ENCODE measurements at regions not wholly inside any gene's neighbourhood (a gene's known extent, or its start where the extent isn't known, plus 50 kb on each side); places are given as distances from the start of the nearest gene placed in this dataset.

DNA sequence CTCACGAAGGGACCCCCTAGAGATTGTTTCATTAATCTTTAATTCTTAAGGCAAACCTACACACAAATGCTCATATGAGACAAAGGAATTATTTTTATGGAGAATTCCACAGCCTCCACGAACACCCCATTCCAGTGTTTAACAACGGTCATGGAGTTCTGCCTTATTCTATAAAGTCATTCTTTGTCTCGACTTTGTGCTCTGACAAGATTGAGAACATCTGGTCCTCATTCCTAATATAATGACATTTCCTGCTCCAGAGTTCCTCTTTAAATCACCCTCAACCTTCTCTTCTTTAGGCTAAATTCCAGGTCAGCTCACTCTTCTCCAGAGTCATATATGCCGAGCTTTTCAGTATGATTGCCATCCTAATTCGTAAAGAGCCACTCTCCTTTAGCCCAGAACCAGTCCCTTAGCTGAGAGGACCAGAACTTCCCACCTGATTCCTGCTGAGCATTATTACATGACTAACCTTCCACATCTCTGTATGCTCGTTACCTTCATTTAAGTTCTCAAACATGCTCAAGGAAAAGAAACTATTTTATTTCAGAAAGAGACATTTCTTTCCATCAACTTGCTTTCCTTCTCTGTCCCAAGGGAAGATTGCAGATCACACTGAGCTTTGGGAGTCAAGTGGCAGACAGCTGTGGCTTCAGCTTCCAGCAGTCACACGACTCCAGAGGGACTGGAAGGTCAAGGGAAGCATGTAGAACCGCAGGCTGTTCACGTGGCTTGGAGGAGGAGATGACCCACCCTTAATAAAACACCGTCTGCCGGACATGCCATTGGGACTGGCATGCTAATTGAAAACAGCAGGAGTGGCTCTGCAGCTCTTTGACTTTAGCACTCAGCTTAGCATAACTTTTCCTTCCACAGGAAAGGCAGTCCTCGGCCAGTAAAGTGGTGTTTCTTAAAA, 467.1 kb upstream of the HSF2 start:
- H3K27ac ChIP-seq, result no peak overlapping the region
- no peak overlapping the region for H3K4me3 ChIP-seq
- H3K9me3 ChIP-seq, result no peaks in the 10 kb centered on the region
- no peaks in the 10 kb centered on the region for H3K27me3 ChIP-seq
- H3K36me3 ChIP-seq, result no peaks in the 10 kb centered on the region
- DNase-seq, result no peak
- no peak for TF ChIP-seq CTCF (IDR thresholded peaks at IDR 0.05)
- TF ChIP-seq POLR2A (IDR thresholded peaks at IDR 0.05), result no peak
- no peak for TF ChIP-seq POLR2AphosphoS5 (IDR thresholded peaks at IDR 0.05)
- no peak for TF ChIP-seq EP300 (IDR thresholded peaks at IDR 0.05; ENCODE audit: low read depth)
- peaks cover 0 to 2% (median 0%) of the 10 kb centered on the region in 4 donors for H3K4me1 ChIP-seq
- in situ Hi-C loops (cut with MboI; ENCODE audit: low pct_ligation_motif_present in 1 of 4, low pct_unique_long_range_greater_than_20kb in 1 of 4, low sequenced_read_pairs in 3 of 4), result no loop called here
- intact Hi-C loops (cut with DNase I; ENCODE audit: low total_unique reads), result no loop called here
- 34 to 38% methylated on average over 10 to 13 of the region's 13 CpGs for WGBS, 2 donors (ENCODE audit: low coverage in 1 of 2)

DNA sequence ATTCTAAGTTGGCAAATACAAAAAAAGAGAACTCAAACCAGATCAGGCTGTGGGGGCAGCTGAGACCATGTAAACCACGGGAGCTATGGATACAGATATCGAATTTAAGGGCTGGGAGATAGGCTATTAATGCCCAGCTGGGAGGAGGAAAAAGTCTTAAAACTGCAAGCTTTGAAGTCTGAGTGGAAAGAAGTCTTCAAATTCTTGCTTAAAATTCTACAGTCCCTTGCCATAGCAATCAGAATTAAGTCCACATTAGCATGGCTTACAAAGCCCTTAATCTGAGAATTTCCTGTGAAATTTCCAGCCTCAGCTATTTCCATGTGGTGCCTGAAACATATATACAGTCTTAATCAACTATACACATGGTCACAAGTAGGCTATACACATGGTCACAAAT, 465.0 kb upstream of the HSF2 start:
- in situ Hi-C loops (cut with MboI; ENCODE audit: low pct_ligation_motif_present in 1 of 4, low pct_unique_long_range_greater_than_20kb in 1 of 4, low sequenced_read_pairs in 3 of 4) (no loop called here), intact Hi-C loops (cut with DNase I; ENCODE audit: low total_unique reads) (no loop called here)
- H3K4me1 ChIP-seq, result peaks cover 0 to 2% (median 0%) of the 10 kb centered on the region in 4 donors
- no peaks in the 10 kb centered on the region for H3K27me3 ChIP-seq
- H3K36me3 ChIP-seq, result no peaks in the 10 kb centered on the region
- no peak for DNase-seq
- TF ChIP-seq POLR2AphosphoS5 (IDR thresholded peaks at IDR 0.05) (no peak), CTCF (IDR thresholded peaks at IDR 0.05) (no peak), POLR2A (IDR thresholded peaks at IDR 0.05) (no peak), EP300 (IDR thresholded peaks at IDR 0.05; ENCODE audit: low read depth) (no peak)
- H3K4me3 ChIP-seq, result no peak overlapping the region
- no peak overlapping the region for H3K27ac ChIP-seq
- peaks cover 0 to 6% of the 10 kb centered on the region in 2 donors for H3K9me3 ChIP-seq
- WGBS, 2 donors (ENCODE audit: low coverage in 1 of 2), result 63 to 89% methylated on average over 2 of the region's 2 CpGs

- intact Hi-C loops (cut with DNase I; ENCODE audit: low total_unique reads), result no loop called here
- in situ Hi-C loops (cut with MboI; ENCODE audit: low pct_ligation_motif_present in 1 of 4, low pct_unique_long_range_greater_than_20kb in 1 of 4, low sequenced_read_pairs in 3 of 4), result no loop called here
- peaks cover 4 to 8% of the 10 kb centered on the region in 2 donors for H3K9me3 ChIP-seq
- no peaks in the 10 kb centered on the region for H3K36me3 ChIP-seq
- no peaks in the 10 kb centered on the region for H3K4me1 ChIP-seq
- H3K27ac ChIP-seq, result no peak overlapping the region
- 58 to 61% methylated on average over 2 of the region's 2 CpGs for WGBS, 2 donors (ENCODE audit: low coverage in 1 of 2)
- no peak overlapping the region for H3K4me3 ChIP-seq
- no peak for DNase-seq
- TF ChIP-seq EP300 (IDR thresholded peaks at IDR 0.05; ENCODE audit: low read depth) (no peak), CTCF (IDR thresholded peaks at IDR 0.05) (no peak), POLR2A (IDR thresholded peaks at IDR 0.05) (no peak)
- H3K27me3 ChIP-seq, result no peaks in the 10 kb centered on the region
These were observed 458.7 kb upstream of the HSF2 start for GRCh38 chr6:121940728-121941127.

DNA sequence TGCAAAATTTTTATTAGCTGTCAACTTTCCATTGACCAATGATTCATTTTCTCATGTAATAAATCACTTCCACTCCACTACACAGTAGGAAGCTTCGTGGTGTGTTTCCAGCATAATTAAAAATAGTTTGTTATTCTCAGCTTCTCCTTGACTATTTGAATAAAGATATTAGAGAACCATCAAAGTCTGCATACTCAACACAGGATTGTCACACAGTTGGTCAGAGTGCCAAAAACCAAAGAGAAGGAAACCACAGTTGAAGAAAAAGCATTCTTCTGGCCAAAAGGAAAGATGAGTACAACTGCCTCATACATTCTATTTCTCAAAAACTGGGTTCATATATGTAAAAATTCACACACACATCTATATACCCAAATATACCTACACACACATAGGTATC, 455.1 kb upstream of the HSF2 start:
- Histone ChIP-seq H3K4me3 (no peak overlapping the region), H3K27me3 (no peaks in the 10 kb centered on the region), H3K4me1 (no peaks in the 10 kb centered on the region), H3K27ac (no peak overlapping the region), H3K36me3 (no peaks in the 10 kb centered on the region), H3K9me3 (peaks cover 2 to 4% of the 10 kb centered on the region in 2 donors)
- 0 to 26% methylated on average over 1 of the region's 1 CpG for WGBS, 2 donors (ENCODE audit: low coverage in 1 of 2)
- in situ Hi-C loops (cut with MboI; ENCODE audit: low pct_ligation_motif_present in 1 of 4, low pct_unique_long_range_greater_than_20kb in 1 of 4, low sequenced_read_pairs in 3 of 4) (no loop called here), intact Hi-C loops (cut with DNase I; ENCODE audit: low total_unique reads) (no loop called here)
- no peak for TF ChIP-seq POLR2A (IDR thresholded peaks at IDR 0.05)
- no peak for TF ChIP-seq CTCF (IDR thresholded peaks at IDR 0.05)
- no peak for TF ChIP-seq EP300 (IDR thresholded peaks at IDR 0.05; ENCODE audit: low read depth)
- no peak for TF ChIP-seq POLR2AphosphoS5 (IDR thresholded peaks at IDR 0.05)
- no peak for DNase-seq

All from transverse colon (tissue), 4 donors.